DMS 273 (cell line): ENCODE measurements at regions not wholly inside any gene's neighbourhood (a gene's known extent, or its start where the extent isn't known, plus 50 kb on each side); places are given as distances from the start of the nearest gene placed in this dataset.

Source experiments
- DNase-seq: peaks from one replicate; lab custom pipeline; 2025; ENCODE audit not compliant: unreplicated experiment; lab: John Stamatoyannopoulos, UW

DNA sequence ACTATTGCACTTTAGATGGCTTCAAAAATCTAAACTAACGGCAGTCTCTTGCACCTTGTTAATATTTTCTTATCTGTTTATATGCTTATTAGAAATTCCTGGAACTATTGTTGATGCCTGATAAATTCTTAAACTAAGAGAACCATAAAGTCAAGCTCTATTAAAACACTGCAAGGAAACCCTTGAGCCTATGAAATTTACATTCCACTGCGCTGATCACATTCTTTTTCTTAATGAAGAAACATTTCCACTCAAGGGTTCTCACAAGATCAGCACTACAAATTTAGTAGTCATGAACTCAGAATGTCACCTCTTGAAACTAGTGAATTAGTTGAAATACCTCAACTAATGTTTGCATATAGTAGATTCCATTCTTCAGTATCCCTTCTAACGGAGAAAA, 331.8 kb upstream of the SLC8A1 start:
- no peak for DNase-seq

DNA sequence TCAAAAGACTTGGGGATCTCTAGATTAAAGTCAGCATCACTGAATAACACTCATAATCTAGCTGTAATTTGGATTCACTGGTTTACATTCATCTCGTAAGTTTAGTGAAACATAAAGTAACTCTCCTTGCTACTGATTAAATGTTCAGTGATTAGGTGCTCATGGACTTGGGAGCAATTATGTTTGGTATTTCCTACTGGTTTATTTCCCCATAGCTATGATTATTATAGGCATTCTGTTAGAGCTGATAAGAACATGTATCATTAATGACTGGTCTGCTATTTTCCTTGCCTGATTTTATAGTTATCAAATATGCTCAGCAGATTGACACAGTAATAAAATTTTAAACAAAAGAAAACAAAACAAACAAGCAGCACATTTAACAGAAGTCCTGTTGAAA, 334.7 kb upstream of the SLC8A1 start:
- DNase-seq, result no peak

DNA sequence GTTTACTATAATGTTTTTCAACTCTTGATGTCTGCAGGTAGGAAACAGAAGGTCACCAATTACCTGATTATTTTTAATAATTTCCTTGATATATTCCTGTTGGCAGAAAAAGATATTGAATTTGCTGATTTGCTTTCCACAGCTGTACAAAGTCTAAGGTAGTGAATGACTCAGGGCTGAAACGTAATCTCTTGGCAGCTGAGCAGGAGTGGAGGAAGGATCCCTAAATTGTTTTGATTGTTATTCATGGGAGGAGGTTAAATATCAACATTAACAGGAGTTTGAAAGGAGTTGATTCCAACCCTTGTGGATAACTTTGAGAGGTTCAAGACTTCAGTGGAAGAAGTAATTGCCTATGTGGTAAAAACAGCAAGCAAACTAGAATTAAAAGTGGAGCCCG, 345.2 kb upstream of the SLC8A1 start:
- DNase-seq, result peak; percentile 17

DNA sequence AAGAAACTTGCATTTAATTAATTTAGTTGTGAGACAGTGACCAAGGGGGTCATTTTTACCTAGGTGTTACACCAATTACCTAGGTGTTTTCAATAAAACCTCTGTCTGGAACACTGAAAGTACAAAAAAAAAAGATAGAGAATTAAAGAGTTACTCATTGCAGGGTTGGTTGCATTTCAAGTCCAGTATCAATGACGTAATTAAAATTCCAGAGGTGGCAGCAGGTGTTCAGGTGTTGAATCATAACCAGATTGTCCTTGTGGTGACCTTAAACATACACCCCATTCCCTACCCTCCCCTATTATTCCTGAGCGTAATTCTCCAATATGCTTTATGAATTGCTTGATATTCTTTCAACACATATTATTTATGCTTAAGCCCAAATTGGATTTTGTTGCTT, 352.0 kb upstream of the SLC8A1 start:
- no peak for DNase-seq

DNA sequence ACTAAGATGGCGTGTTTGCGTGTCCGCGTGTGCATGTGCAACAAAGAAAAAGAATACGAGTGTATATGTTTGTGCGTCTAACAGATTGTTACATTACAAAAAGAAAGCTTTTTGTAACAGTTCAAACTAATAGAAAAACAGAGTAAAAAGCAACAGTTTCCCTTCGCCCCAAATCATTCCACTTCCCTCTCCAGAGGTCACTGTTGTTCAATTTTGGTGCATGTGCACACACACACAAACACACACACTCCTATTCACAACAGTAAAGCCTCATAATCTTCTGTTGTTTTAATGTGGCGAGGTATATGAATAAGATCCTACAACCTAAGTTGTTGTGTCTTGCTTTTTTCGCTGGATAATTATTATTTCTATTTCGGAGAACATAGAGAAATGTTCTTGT, 357.3 kb upstream of the SLC8A1 start:
- DNase-seq, result no peak

DNA sequence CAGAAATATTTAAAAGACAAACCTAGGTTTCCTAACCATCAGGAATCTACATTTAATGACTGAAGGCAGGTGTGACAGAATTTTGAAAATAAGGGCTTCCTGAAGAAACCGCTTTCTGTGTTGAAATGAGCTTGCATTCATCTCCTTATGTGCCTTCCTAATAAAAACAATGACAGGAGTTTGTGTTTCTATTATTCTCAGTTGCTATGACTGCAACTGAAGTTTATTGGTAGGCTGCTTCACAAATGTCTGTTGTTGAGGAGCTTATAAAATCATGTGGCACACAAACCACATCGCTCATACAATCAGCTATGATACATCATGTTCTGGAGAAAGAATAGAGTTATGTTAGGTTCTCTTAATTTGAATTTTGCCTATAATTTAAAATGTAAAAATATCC, 362.7 kb upstream of the SLC8A1 start:
- no peak for DNase-seq

DNA sequence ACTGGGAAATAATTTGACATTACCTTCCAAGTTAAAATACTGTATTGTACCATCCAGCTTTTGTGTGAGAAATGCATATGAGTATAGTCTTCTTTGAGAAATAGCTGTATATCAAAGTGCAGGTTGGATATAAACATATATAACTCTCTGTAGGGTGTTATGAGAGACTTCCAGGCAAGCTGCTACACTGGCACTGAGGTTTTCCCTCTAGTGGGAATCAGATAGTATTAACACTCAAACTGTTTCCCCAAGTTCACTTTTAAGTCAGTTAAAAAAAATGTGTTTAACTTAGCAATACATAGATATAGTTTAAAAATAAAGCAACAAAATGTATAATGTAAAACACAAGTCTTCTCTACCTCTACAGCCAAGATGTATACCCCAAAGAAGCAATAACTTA, 368.4 kb upstream of the SLC8A1 start:
- no peak for DNase-seq

DNA sequence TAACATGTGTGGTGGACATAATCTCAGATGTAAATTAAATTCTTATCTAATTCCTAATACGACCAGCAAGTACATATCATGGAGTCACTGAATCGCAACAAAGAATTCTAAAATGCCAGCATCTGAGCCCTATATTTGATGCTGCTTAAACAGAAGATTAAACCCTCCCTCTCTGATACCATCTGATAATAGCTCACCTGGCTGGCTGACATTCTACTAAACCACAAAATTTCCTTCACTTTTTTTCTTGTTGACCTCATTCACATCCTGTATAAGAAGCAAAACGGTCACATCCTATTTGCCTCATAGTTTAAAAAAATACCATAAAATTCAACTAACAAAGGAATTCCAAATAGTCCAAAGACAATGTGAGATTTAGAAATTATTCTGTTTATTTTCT, 371.6 kb upstream of the SLC8A1 start:
- no peak for DNase-seq

DNA sequence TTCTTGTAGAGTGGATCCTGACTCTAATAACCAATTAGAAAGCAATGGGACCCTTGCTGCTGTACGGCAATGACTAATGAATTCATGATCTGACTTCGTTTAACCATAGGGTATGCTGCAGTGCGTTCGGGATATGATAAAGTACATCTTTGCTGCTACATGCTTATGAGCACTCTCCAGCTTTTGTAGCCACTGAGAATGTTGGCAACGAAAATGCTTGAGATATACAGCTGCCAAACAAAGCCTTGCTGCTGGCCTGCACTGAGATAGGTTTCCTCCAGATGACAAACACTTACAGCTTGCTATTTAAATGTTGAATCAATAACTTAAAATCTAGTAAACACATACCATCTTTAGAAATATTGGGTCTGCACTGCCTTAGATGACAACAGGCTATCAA, 372.4 kb upstream of the SLC8A1 start:
- DNase-seq, result no peak

DNA sequence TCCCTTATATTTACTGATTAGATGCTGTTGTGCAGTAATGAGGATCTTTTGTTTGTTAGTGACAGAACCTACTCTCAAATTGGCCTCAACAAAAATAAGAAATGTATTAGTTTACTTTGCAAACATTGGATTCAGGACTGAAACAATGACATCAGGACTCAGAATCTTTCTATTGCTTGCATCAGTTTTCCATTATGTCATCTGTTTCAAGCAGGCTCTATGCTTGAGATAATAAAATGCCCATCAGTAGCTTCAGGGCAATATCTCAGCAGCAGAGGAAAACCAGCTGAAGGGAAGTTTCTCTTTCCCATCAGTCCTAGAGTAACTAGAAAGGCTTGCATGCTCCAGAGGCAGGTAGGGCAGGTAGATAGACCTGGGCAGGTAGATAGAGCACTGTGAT, 375.5 kb upstream of the SLC8A1 start:
- no peak for DNase-seq

DNA sequence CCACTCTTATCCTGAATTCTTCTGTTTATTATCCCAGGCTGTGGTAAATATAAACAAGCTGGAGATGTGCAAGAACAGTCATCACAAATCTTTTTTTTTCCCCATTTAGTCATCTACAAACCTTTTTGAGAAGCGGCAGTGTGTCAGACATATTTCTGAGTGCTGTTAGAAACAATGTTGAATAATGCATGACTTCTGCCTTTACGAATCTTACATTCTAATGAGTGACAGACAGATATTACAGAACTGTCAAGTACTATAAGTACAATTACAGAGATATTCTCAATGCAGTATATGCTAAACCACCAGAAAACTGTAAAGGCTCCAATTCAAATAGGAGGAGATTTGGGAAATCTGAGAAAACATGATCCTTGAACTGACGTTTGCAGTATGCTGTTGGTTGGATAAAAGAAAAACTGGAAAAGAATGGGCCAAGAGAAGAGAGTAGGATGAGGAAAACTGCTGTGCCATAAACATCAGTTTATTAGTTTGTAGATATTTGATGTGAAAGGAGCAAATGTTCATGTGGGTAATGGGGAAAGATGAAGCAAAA, 379.5 kb upstream of the SLC8A1 start:
- DNase-seq, result no peak

DNA sequence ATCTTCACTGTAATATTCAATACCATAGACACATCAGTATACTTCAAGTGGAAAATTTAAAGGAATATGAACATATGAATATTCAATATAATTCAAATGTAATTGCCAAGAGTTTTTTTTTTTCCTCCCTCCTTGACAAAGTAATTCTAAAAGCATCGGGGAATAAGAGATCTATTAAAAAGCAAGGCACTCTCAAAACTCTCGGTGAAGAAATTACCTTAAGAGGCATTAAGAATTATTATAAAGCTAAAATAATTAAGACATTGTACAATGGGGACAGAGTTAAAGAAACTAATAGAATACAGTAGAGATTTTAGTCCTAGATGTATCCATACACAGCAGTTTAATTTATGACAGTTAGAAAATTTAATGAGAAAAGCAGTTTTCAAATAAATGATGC, 390.0 kb upstream of the SLC8A1 start:
- DNase-seq, result no peak

DNA sequence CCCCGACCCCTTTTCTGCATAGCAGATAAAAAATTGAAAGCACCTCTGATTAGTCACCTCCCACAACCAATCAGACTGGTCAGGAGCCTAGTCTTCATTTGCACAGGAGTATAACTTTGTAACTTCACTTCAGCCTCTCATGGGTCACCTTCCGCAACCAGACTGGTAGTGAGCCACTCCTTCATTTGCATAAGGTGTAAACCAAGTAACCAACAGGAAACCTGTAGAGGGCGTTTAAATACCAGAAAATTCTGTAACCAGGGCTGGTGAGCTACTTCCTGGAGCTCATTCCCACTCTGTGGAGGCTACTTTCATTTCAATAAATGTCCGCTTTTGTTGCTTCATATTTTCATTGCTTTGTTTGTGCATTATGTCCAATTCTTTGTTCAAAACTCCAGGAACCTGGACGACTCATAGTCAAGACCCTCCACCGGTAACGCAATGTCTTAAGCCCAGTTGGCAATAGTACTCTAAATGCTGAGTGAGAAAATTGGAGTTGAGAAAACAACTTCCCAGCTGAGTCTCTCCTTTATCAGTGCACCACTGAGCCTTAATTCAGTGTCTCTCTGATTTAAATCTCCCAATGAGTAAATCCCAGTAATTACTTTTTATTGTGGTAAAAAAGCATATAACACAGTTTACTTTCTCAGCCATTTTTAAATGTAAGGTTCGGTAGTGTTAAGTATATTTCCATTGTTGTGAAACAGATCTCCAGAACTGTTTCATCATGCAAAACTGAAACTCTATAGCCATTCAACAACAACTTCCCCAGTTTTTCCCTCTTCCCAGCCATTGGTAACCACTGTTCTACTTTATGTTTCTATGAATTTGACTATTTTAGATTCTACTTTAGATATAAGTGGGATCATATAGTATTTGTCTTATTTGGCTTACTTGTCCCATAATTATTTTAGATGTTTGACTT, 392.7 kb upstream of the SLC8A1 start:
- peak; percentile 20 for DNase-seq

DNA sequence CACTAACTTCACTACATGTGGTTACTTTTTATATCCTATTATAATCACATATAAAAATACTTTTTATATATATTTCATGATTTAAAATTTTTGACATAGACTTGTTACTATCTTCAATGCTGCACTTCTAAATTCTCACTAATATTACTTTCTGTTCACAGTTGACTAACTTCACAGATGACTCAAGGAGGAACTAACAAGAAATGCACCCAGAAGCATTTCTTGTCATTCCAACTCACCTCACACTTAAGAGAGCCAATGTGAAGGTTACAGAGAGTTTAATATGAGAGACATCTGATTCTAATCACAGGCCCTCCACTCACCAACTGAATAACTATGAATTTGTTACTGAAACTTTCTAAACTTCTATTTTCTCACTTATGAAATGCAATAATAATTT, 399.8 kb upstream of the SLC8A1 start:
- DNase-seq, result no peak

DNA sequence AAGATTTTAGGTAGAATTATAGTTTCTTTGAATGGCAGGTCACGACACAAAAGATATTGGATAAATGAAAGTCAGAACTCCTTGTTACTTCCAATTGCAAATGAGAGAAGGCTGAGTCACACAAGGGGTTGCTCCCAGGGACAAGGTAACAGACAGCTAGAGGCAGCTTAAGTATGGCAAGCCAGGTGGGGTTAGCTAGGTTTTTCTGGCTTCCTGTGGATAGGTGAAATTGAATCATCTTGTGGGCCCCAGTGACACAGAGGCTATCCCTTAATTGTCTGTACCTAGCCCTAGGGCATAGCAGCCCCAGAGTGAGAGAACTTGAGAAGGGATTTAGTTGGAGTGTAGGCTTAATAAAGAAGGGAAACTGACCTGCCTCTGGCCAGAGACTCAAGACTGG, 407.7 kb upstream of the SLC8A1 start:
- no peak for DNase-seq

DNA sequence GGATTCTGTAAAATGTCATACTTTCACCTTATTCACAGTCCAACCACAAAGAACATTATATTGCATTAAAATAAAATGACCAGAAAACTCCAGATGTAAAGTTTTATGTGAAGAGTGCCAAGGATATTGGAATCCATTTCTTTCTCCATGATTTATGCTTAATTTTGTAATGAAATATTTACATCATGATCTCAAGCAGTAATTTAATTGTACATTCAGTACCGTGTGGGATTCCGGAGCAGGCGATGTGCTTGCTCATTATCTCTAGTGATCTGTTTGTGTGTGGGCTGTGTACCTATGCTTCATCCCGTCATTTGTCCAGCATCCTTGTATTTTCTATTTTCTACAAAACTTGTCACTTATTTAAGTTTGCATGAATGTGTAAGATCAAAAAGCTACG, 415.9 kb upstream of the SLC8A1 start:
- no peak for DNase-seq

DNA sequence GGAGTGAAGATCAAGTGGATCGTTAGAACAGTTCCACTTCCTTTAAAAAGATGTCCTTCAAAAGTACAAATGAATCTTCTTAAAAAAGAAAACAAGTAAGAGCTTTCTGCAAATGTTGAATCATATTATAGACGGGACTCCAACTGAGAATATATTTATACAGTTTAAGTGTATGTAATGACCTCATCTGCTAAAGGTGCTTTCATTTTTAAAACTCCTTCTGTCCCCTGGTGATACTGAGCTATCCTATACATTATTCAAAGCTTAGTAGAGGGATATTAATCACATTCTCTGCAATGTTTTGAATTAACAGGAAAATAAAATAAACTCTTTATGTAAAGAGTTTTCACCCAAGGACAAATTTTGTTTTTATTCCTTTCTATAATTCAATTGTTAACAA, 420.7 kb upstream of the SLC8A1 start:
- no peak for DNase-seq

DNA sequence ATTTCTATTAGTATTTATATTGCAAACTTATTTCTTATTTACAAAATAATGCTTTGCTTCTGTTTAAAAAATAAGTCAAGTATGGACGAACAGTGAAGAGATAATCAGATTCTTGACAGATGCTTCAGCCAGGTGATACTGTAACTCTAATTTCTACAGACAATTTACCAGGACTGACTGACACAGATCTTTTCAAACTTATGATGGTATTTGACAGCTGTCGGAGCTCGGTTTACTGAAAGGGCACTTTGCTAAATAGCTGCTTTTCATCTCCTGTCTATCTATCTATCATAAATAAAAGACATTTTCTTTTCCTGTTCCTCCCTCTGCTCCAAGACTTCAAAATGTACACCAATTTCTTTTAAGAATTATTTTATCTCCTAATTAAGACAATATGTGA, 422.5 kb upstream of the SLC8A1 start:
- no peak for DNase-seq

DNA sequence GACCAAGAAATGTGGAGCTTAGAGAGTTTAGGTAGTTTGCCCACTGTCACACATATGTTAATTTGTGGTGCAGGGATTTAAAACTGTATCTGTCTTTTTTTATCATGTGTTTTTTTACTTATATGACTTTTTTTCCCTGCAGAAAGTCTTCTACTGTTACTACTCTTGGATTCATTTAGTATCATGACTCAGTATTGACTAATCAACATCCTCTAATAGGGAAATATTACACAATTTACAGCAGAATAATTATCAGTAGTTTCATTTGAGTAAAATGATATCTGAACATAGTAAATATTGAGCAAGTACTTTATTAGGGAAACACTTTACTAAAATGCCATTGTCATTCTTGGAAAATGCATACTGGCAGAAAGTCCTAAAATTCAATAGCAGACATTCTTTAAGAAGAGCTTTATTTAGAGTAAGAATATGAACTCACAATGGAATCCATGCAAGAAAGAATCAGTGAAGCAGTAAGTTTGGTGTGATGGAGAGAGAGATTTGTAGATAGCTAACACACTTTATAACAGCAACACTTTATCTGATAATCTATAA, 425.9 kb upstream of the SLC8A1 start:
- DNase-seq, result no peak

DNA sequence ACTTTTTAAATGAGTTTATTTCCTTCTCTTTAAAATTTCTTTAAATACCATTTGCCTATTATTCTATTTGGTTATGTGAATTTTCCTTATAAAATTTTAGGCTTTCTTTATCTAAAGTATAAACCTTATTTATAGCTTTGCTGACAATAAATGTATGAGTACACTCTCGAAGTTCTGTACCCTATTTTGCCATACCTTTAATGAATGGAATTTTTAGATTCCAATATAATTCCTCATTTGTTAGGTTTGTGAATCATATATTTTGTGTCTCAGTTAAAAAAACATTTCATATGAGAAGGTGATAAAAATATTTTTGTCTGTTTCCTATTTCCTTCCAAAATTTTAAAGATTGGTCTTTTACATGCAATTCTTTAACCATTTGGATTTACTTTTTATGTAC, 427.4 kb upstream of the SLC8A1 start:
- no peak for DNase-seq

DNA sequence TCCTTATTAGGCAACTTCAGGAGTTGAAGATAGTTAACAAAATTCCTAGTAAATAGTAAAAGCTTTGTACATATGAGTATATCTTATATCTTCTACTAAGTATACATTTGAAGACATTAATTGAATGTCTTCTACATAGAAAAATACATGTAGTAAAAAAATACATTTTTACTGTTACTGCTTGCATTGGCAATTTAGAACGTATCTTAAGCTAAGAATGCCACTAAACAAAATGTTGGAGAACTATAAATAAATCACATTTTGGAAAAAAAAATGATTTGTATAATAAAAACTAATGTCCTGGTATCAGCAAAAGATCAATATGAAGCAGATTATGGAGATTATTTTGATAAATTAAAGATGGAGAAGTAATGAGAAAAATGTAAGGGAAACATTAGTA, 434.2 kb upstream of the SLC8A1 start:
- no peak for DNase-seq

DNA sequence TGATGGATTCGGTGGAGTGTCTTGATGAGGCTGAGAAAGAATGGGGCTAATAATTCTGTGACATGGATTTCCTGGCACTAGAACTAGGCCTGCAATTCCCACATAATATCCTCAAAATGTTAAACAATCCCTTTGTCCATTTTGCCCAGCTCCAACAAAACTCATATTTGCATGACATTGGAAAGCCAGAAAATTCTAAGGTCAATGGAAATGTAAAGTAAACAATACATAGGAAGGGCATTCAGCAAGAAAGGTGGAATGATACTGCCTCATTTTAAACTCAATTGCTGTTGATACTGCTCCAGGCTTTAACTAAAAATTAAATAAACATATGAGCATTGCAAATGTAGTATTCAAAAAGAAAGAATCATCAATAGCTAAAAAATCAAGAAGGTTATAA, 434.8 kb upstream of the SLC8A1 start:
- no peak for DNase-seq

DNA sequence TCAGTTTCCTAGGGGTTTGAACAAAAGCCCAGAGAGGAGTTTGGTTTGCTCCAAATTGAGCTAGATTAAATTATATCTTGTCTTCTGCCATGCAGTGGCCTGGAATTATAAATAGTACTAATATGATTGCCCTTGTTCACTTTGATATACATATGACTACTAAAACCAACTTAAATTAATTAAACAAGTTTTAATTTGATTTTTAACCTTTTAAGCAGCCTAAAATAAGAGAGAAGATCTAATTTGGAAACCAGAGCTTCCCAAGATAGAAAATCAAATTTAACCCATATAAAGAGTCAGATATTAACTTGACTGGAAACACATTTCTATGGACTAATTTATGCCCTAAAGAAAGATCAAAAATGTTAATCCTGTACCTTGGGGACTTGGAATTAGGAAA, 444.5 kb upstream of the SLC8A1 start:
- DNase-seq, result no peak
